Dendritic cell treated with granulocyte-macrophage colony-stimulating factor and Interleukin-4, amounts not matched to agents 40 ng/mL and 50 ng/mL, for 4 days (primary cell): ENCODE measurements at regions not wholly inside any gene's neighbourhood (a gene's known extent, or its start where the extent isn't known, plus 50 kb on each side); places are given as distances from the start of the nearest gene placed in this dataset.

Source experiments
- H3K27ac Mint-ChIP-seq: one replicate; pipeline ENCODE4 v1.8.0; 2022; ENCODE audit warnings: mild to moderate bottlenecking, mixed read lengths
- H3K27me3 Mint-ChIP-seq: one replicate; pipeline ENCODE4 v1.8.0; 2022; ENCODE audit warnings: mild to moderate bottlenecking, mixed read lengths
- H3K36me3 Mint-ChIP-seq: one replicate; pipeline ENCODE4 v1.8.0; 2022; ENCODE audit warnings: low read depth, mixed read lengths
- H3K4me1 Mint-ChIP-seq: one replicate; pipeline ENCODE4 v1.8.0; 2022; ENCODE audit warnings: low read depth, mixed read lengths
- H3K4me3 Mint-ChIP-seq: one replicate; pipeline ENCODE4 v1.8.0; 2022; ENCODE audit warnings: mild to moderate bottlenecking, moderate library complexity, mixed read lengths
- H3K9me3 Mint-ChIP-seq: one replicate; pipeline ENCODE4 v1.8.0; 2022; ENCODE audit warnings: mixed read lengths
- intact Hi-C: fragments of 100-400 bp; cut with micrococcal nuclease; formaldehyde crosslinking; loops from one replicate; pipeline ENCODE4 v1.15.0; 2022

DNA sequence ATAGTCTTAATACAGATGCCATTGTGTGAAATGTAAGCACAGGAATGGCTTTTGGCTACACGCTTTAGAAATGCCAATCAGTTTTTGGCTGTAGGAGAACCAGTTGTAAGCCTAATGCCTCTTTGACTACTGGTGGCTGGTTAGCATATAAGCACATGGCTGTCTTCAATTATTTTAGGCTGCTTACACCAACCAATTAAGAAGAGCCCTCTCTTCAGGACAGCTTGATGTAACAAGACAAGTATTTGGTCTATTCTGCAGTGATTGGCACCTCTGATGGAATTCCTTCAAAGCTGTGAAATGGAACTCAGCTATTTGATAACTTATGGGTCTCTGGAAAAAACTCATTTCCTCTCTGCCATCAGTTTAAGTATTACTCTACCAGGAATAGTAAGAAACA is 680.1 kb upstream of the FSHR start:
- Mint-ChIP-seq H3K4me3 (no peak overlapping the region), H3K36me3 (no peaks in the 10 kb centered on the region), H3K4me1 (no peaks in the 10 kb centered on the region), H3K9me3 (peaks cover 9% of the 10 kb centered on the region), H3K27me3 (no peaks in the 10 kb centered on the region), H3K27ac (no peak overlapping the region)
- intact Hi-C loops: no loop called here

GRCh38 chr2:49832555-49832954 is 678.2 kb upstream of the FSHR start:
- Mint-ChIP-seq H3K36me3 (no peaks in the 10 kb centered on the region), H3K9me3 (peaks cover 21% of the 10 kb centered on the region), H3K27ac (no peak overlapping the region), H3K4me3 (no peak overlapping the region), H3K27me3 (no peaks in the 10 kb centered on the region), H3K4me1 (no peaks in the 10 kb centered on the region)
- intact Hi-C loops: no loop called here

GRCh38 chr2:49831698-49832367 is 677.5 kb upstream of the FSHR start:
- no peaks in the 10 kb centered on the region for H3K27me3 Mint-ChIP-seq
- no peak overlapping the region for H3K27ac Mint-ChIP-seq
- no peaks in the 10 kb centered on the region for H3K4me1 Mint-ChIP-seq
- no peak overlapping the region for H3K4me3 Mint-ChIP-seq
- peaks cover 28% of the 10 kb centered on the region for H3K9me3 Mint-ChIP-seq
- intact Hi-C loops: no loop called here
- no peaks in the 10 kb centered on the region for H3K36me3 Mint-ChIP-seq

- no peak overlapping the region for H3K27ac Mint-ChIP-seq
- H3K9me3 Mint-ChIP-seq: peaks cover 29% of the 10 kb centered on the region
- H3K27me3 Mint-ChIP-seq: no peaks in the 10 kb centered on the region
- H3K4me3 Mint-ChIP-seq: no peak overlapping the region
- H3K36me3 Mint-ChIP-seq: no peaks in the 10 kb centered on the region
- H3K4me1 Mint-ChIP-seq: no peaks in the 10 kb centered on the region
- intact Hi-C loops: no loop called here
Observed at GRCh38 chr2:49830846-49831245, 676.5 kb upstream of the FSHR start.

DNA sequence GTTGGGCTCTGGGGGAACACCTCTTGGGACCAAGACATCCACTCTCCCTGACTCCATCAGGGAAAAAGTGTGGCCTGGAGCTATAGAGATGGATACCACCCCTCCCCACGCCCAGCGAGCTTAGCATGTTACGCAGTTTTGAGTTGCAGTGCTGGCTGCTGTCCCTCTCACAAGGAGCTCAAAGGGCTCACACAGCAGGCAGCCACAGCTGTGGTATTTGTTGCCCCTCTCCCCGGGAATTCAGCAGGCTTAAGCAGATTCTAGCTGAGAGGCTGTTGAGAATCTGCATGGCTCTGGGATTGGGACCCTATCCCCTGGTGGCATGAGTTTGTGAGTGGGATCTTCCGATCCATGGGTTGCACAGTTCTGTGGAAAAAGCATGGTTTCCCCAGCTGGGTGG is 673.1 kb upstream of the FSHR start:
- Mint-ChIP-seq H3K9me3 (peaks cover 53% of the 10 kb centered on the region), H3K36me3 (no peaks in the 10 kb centered on the region), H3K27me3 (no peaks in the 10 kb centered on the region), H3K4me1 (no peaks in the 10 kb centered on the region), H3K4me3 (no peak overlapping the region), H3K27ac (no peak overlapping the region)
- intact Hi-C loops: no loop called here

DNA sequence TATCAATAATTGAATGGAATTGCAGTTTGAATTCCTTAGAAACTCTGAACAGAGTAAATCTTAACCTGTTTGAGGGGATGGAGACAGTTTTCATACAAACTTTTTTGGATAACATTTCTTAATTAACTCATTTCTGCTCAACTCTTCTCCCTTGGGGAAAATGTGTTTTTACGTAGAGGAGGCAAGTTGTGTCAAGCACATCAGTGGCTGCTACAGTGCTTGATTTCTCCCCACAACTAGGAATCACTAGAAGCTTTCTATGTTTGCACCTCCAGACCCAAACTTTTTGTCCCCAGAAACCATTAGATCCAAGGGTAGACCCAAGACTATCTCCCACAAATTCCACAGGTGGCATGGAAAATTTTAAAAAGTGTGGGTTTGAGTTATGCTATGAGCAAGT is 658.9 kb upstream of the FSHR start:
- H3K27ac Mint-ChIP-seq: no peak overlapping the region
- intact Hi-C loops: no loop called here
- H3K27me3 Mint-ChIP-seq: no peaks in the 10 kb centered on the region
- H3K4me1 Mint-ChIP-seq: no peaks in the 10 kb centered on the region
- no peaks in the 10 kb centered on the region for H3K36me3 Mint-ChIP-seq
- H3K4me3 Mint-ChIP-seq: no peak overlapping the region
- H3K9me3 Mint-ChIP-seq: no peaks in the 10 kb centered on the region

GRCh38 chr2:49812730-49813129 is 658.4 kb upstream of the FSHR start:
- Mint-ChIP-seq H3K27ac (no peak overlapping the region), H3K36me3 (no peaks in the 10 kb centered on the region), H3K4me3 (no peak overlapping the region), H3K9me3 (no peaks in the 10 kb centered on the region), H3K27me3 (no peaks in the 10 kb centered on the region), H3K4me1 (no peaks in the 10 kb centered on the region)
- intact Hi-C loops: no loop called here

- H3K9me3 Mint-ChIP-seq: no peaks in the 10 kb centered on the region
- H3K27me3 Mint-ChIP-seq: no peaks in the 10 kb centered on the region
- no peaks in the 10 kb centered on the region for H3K4me1 Mint-ChIP-seq
- no peak overlapping the region for H3K4me3 Mint-ChIP-seq
- H3K27ac Mint-ChIP-seq: no peak overlapping the region
- intact Hi-C loops: no loop called here
- H3K36me3 Mint-ChIP-seq: no peaks in the 10 kb centered on the region
Observed at GRCh38 chr2:49811502-49811901, 657.2 kb upstream of the FSHR start.

- Mint-ChIP-seq H3K4me1 (no peaks in the 10 kb centered on the region), H3K27ac (no peak overlapping the region), H3K27me3 (no peaks in the 10 kb centered on the region), H3K9me3 (peaks cover under 1% of the 10 kb centered on the region), H3K4me3 (no peak overlapping the region), H3K36me3 (no peaks in the 10 kb centered on the region)
- intact Hi-C loops: no loop called here
Observed at GRCh38 chr2:49807689-49808088, 653.4 kb upstream of the FSHR start.

DNA sequence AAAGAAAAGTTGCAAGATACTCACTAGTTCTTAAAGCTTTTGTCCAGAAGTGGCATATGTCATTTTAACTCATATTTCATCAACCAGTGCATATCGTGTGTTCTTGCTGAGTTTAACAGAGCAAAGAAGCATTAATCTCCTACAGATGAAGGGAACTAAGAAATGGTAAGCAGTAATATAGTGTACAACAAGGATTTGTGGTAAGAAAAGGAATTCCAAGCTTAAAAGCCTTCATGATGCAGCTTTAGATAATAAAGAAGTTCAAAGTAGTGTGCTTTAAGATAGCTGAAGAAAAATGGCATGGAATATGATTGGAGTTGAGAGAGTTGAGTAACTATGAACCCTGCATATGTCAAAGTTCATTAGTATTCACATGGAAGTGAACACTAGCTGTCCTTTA is 649.8 kb upstream of the FSHR start:
- H3K27ac Mint-ChIP-seq: no peak overlapping the region
- intact Hi-C loops: no loop called here
- no peak overlapping the region for H3K4me3 Mint-ChIP-seq
- H3K36me3 Mint-ChIP-seq: no peaks in the 10 kb centered on the region
- peaks cover 21% of the 10 kb centered on the region for H3K9me3 Mint-ChIP-seq
- no peaks in the 10 kb centered on the region for H3K4me1 Mint-ChIP-seq
- no peaks in the 10 kb centered on the region for H3K27me3 Mint-ChIP-seq

DNA sequence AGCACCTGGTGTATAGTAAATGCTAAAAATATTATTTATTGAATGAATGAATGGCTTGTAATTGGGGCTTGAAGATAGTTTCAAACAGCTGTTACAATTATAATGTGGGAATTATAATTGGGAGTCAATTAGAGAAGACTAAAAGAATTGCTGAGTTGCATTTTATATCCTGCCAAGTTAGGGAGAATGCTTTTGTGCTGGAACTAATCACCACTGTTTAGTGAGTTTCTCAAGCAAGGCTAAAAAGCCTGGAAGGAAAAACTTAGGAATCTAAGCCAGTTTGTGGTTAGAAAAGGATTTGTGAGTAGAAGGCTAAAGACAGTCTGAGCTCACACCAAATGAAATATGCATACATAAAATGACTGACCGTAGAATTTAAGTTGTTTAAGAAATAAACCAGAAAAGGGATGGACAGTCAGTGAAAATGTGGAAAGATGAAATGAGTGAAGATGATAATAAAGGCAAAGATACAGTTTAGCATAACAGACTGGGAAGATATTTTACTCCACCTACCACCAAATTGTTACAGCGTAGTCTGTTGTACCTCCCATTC is 647.7 kb upstream of the FSHR start:
- Mint-ChIP-seq H3K27me3 (no peaks in the 10 kb centered on the region), H3K27ac (no peak overlapping the region), H3K4me3 (no peak overlapping the region), H3K9me3 (peaks cover 21% of the 10 kb centered on the region), H3K36me3 (no peaks in the 10 kb centered on the region), H3K4me1 (no peaks in the 10 kb centered on the region)
- intact Hi-C loops: no loop called here

- Mint-ChIP-seq H3K27me3 (no peaks in the 10 kb centered on the region), H3K9me3 (peaks cover 31% of the 10 kb centered on the region), H3K36me3 (no peaks in the 10 kb centered on the region), H3K4me1 (no peaks in the 10 kb centered on the region), H3K27ac (no peak overlapping the region), H3K4me3 (no peak overlapping the region)
- intact Hi-C loops: no loop called here
Observed at GRCh38 chr2:49798570-49798969, 644.3 kb upstream of the FSHR start.

GRCh38 chr2:49796266-49796665 is 642.0 kb upstream of the FSHR start:
- intact Hi-C loops: no loop called here
- Mint-ChIP-seq H3K4me1 (no peaks in the 10 kb centered on the region), H3K36me3 (no peaks in the 10 kb centered on the region), H3K27ac (no peak overlapping the region), H3K27me3 (no peaks in the 10 kb centered on the region), H3K9me3 (peaks cover 21% of the 10 kb centered on the region), H3K4me3 (no peak overlapping the region)

GRCh38 chr2:49794396-49794795 is 640.1 kb upstream of the FSHR start:
- H3K4me3 Mint-ChIP-seq: no peak overlapping the region
- no peaks in the 10 kb centered on the region for H3K36me3 Mint-ChIP-seq
- H3K4me1 Mint-ChIP-seq: no peaks in the 10 kb centered on the region
- intact Hi-C loops: no loop called here
- peaks cover 12% of the 10 kb centered on the region for H3K9me3 Mint-ChIP-seq
- H3K27me3 Mint-ChIP-seq: no peaks in the 10 kb centered on the region
- no peak overlapping the region for H3K27ac Mint-ChIP-seq

DNA sequence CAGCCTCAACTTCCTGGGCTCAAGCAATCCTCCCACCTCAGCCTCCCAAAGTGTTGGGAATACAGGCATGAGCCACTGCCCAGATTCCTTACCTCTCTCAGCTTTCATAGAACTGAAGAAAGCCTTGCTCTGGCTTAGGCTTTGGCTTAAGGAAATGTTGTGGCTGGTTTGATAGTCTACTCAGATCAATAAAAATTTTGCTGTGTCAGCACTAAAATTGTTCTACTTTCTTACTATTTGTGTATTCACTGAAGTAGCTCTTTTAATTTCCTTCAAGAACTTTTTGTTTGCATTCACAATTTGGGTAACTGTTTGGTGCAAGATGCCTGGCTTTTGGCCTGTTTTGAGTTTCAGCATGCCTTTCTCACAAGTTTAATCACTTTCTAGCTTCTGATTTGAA is 634.0 kb upstream of the FSHR start:
- intact Hi-C loops: no loop called here
- Mint-ChIP-seq H3K27ac (no peak overlapping the region), H3K4me3 (no peak overlapping the region), H3K9me3 (peaks cover 35% of the 10 kb centered on the region), H3K36me3 (no peaks in the 10 kb centered on the region), H3K4me1 (no peaks in the 10 kb centered on the region), H3K27me3 (no peaks in the 10 kb centered on the region)
